ENCODE measurements at regions not wholly inside any gene's neighbourhood (a gene's known extent, or its start where the extent isn't known, plus 50 kb on each side); places are given as distances from the start of the nearest gene placed in this dataset.

DNA sequence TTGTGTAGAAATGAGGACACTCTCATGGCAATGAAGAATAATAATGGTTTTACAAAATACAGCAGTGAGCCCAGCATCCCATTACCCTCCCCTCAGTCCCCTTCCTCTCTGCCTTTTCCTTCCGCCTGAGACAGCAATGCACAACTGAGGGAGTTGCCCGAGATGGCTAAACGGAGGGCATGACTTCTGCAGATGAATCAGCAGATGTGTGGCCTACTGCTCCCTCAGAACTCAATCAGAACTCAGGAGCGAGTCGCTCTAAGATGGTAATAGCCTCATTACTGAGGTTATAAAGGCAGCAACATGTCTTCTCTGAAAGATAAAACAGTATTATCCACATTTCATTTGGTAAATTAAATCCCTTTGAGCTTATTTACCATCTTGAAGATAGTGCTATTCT is 326.6 kb downstream of the ENC1 start:
- TF ChIP-seq, protein P1, sequence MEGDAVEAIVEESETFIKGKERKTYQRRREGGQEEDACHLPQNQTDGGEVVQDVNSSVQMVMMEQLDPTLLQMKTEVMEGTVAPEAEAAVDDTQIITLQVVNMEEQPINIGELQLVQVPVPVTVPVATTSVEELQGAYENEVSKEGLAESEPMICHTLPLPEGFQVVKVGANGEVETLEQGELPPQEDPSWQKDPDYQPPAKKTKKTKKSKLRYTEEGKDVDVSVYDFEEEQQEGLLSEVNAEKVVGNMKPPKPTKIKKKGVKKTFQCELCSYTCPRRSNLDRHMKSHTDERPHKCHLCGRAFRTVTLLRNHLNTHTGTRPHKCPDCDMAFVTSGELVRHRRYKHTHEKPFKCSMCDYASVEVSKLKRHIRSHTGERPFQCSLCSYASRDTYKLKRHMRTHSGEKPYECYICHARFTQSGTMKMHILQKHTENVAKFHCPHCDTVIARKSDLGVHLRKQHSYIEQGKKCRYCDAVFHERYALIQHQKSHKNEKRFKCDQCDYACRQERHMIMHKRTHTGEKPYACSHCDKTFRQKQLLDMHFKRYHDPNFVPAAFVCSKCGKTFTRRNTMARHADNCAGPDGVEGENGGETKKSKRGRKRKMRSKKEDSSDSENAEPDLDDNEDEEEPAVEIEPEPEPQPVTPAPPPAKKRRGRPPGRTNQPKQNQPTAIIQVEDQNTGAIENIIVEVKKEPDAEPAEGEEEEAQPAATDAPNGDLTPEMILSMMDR (IDR thresholded peaks at IDR 0.05; ENCODE audit: low read depth, low read length), result no peak
- H3K4me3 ChIP-seq (ENCODE audit: low read depth, low read length), result no peak overlapping the region
- DNase-seq (ENCODE audit: low read depth, low spot score), result no peak
- no peaks in the 10 kb centered on the region for H3K27me3 ChIP-seq (ENCODE audit: control insufficient read depth, insufficient read depth, low read length)
- H3K9me3 ChIP-seq (ENCODE audit: control insufficient read depth, insufficient read depth, low read length), result no peaks in the 10 kb centered on the region
- ChIA-PET CTCF (no interaction called here), POLR2A (no interaction called here)
- no peak overlapping the region for H3K27ac ChIP-seq (ENCODE audit: low read depth, low read length)

DNA sequence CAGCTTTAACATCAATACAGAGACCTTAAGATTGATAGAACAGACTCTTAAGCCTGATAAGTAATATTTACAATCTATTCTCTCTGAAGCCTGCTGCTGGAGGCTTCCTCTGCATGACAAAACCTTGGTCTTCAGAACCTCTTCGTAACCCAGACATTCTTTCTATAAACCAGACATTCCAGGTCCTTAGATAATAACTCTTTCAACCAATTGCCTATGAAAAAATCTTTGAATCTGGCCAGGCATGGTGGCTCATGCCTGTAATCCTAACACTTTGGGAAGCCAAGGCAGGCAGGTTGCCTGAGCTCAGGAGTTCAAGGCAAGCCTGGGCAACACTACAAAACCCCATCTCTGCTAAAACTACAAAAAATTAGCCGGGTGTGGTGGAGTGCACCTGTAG is 327.8 kb downstream of the ENC1 start:
- no peaks in the 10 kb centered on the region for H3K27me3 ChIP-seq (ENCODE audit: control insufficient read depth, insufficient read depth, low read length)
- no peak overlapping the region for H3K4me3 ChIP-seq (ENCODE audit: low read depth, low read length)
- H3K27ac ChIP-seq (ENCODE audit: low read depth, low read length), result no peak overlapping the region
- DNase-seq (ENCODE audit: low read depth, low spot score), result no peak
- TF ChIP-seq, protein P1 (IDR thresholded peaks at IDR 0.05; ENCODE audit: low read depth, low read length), result no peak
- CTCF ChIA-PET, result no interaction called here
- no peaks in the 10 kb centered on the region for H3K9me3 ChIP-seq (ENCODE audit: control insufficient read depth, insufficient read depth, low read length)
- POLR2A ChIA-PET, result no interaction called here

DNA sequence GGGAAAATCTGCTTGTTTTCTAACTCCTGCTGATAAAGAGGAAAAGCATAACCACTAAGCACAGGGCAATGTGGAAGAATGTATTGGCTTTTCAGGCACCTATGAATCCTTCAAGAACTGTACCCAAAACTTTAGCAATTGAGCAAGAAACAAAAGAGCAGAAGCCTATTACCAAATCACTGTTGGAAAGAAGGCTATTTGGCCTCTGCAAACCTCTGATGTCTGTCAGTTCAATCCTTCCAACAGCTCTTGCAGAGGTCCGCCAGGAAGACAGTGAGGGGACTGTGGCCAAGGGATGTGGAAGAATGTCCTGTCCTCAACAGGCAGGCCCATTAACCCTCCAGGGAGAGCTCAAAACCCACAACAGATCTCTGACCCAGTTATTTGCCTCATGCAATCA is 328.6 kb downstream of the ENC1 start:
- ChIA-PET CTCF (no interaction called here), POLR2A (no interaction called here)
- H3K9me3 ChIP-seq (ENCODE audit: control insufficient read depth, insufficient read depth, low read length), result no peaks in the 10 kb centered on the region
- DNase-seq (ENCODE audit: low read depth, low spot score), result no peak
- no peak overlapping the region for H3K4me3 ChIP-seq (ENCODE audit: low read depth, low read length)
- TF ChIP-seq, protein P1 (IDR thresholded peaks at IDR 0.05; ENCODE audit: low read depth, low read length), result no peak
- H3K27me3 ChIP-seq (ENCODE audit: control insufficient read depth, insufficient read depth, low read length), result no peaks in the 10 kb centered on the region
- H3K27ac ChIP-seq (ENCODE audit: low read depth, low read length), result no peak overlapping the region

DNA sequence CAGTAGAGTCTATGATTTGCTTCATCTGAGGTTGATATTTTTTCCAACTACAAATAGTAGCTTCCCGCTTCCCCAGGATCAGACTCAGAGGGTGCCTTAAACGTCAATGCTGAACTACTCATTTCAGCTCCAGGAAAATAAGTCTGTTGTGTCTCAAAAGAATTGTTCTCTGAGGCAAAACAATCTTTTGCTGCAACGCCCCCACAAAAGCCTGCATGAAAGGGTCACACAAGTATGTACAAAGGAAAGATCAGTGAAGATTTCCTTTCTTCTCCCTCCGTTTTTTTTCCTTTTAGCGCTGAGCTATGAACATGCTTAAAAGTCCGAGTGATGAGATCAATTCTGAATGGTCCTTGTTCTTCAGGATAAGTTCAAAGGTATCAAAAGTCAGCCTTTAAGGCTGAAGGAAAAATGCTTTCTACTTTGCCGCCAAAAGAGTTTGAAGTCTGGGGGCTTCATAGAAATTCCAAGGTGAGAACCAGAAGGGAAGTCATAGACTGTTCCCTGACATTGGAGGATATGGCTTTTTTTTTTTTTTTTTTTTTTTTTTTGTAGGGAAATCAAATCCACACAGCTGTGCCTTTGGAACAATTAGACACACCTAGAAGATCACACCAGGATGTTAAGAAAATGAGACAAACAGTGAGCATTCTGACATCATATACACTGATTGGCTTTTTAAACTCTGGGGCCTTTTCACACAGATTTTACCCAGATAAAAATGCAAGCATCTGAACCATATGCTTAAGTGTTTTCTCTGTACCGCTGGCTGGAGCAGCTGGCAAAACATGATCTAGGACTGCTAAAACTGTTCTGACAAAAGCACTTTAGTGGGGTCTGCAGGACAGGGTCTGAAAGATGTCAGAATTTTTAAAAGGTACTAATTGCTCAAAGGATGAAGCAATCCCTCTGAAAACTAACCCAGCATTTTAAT is 329.3 kb downstream of the ENC1 start:
- Histone ChIP-seq H3K27me3 (ENCODE audit: control insufficient read depth, insufficient read depth, low read length) (no peaks in the 10 kb centered on the region), H3K4me3 (ENCODE audit: low read depth, low read length) (no peak overlapping the region), H3K27ac (ENCODE audit: low read depth, low read length) (no peak overlapping the region), H3K9me3 (ENCODE audit: control insufficient read depth, insufficient read depth, low read length) (no peaks in the 10 kb centered on the region)
- ChIA-PET POLR2A (no interaction called here), CTCF (interaction anchor here (1.1 to 1.2 kb wide), 2 partner anchors 329 to 331 kb away, joined by 3 to 4 read pairs; no protein-coding TSS in a partner anchor)
- DNase-seq (ENCODE audit: low read depth, low spot score), result no peak
- TF ChIP-seq, protein P1 (IDR thresholded peaks at IDR 0.05; ENCODE audit: low read depth, low read length), result no peak

DNA sequence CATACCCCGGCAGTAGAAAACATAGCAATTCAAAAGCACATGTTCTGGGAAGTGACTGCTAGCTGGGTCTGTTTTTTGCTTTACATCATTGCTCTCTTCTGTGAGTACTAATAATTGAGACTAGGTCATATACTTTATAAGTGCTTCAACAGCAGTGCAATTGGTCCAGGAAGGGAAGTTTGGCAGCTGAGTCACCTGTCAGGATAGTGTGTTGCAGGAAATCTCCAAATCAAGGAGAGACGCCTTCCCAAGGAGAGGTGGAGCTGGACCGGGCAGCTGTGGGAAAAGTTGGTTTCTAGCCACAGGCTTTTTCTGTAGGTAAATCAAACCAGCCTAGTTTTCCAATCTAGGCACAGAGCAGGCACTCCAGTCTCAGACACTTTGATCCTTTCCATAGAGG is 330.1 kb downstream of the ENC1 start:
- CTCF ChIA-PET, result interaction anchor here (1.1 to 1.2 kb wide), 2 partner anchors 330 to 332 kb away, joined by 3 to 4 read pairs; no protein-coding TSS in a partner anchor
- H3K27ac ChIP-seq (ENCODE audit: low read depth, low read length), result no peak overlapping the region
- DNase-seq (ENCODE audit: low read depth, low spot score), result no peak
- POLR2A ChIA-PET, result no interaction called here
- TF ChIP-seq, protein P1 (IDR thresholded peaks at IDR 0.05; ENCODE audit: low read depth, low read length), result no peak
- H3K27me3 ChIP-seq (ENCODE audit: control insufficient read depth, insufficient read depth, low read length), result no peaks in the 10 kb centered on the region
- no peak overlapping the region for H3K4me3 ChIP-seq (ENCODE audit: low read depth, low read length)
- H3K9me3 ChIP-seq (ENCODE audit: control insufficient read depth, insufficient read depth, low read length), result no peaks in the 10 kb centered on the region
